Suprapubic skin (tissue), 4 donors: ENCODE measurements at regions not wholly inside any gene's neighbourhood (a gene's known extent, or its start where the extent isn't known, plus 50 kb on each side); places are given as distances from the start of the nearest gene placed in this dataset.

ENCODE experiments used
- DNase-seq, 2 donors: peaks; one replicate each; pipeline ENCODE4 v3.0.0-alpha.2; 2019; ENCODE audit warnings: low spot score in 2 of 2
- H3K27ac ChIP-seq: fragments of 200-600 bp; sonication (generic); one replicate; pipeline ENCODE4 v1.5.1; 2019
- H3K27me3 ChIP-seq: fragments of 200-600 bp; sonication (generic); one replicate; pipeline ENCODE4 v1.5.1; 2019
- H3K36me3 ChIP-seq: fragments of 200-600 bp; sonication (generic); one replicate; pipeline ENCODE4 v1.5.1; 2019
- H3K4me1 ChIP-seq: fragments of 200-600 bp; sonication (generic); one replicate; pipeline ENCODE4 v1.5.1; 2019
- H3K4me3 ChIP-seq: fragments of 200-600 bp; sonication (generic); one replicate; pipeline ENCODE4 v1.5.1; 2019; ENCODE audit warnings: mild to moderate bottlenecking
- H3K9me3 ChIP-seq: fragments of 200-600 bp; sonication (generic); one replicate; pipeline ENCODE4 v1.5.1; 2019
- EP300 ChIP-seq: sonication (generic); formaldehyde crosslinking; IDR thresholded peaks from one replicate; pipeline ENCODE4 v1.6.1; 2017; ENCODE audit warnings: antibody characterized with exemption
- POLR2A ChIP-seq, 2 donors: fragments of 450-650 bp; IDR thresholded peaks; one replicate each; pipeline ENCODE4 v1.6.1; 2017; ENCODE audit warnings: antibody characterized with exemption in 2 of 2, mild to moderate bottlenecking in 2 of 2, moderate library complexity in 2 of 2
- POLR2AphosphoS5 ChIP-seq, 3 donors: sonication (generic); formaldehyde crosslinking; IDR thresholded peaks; one replicate each; pipeline ENCODE4 v1.6.1; 2017; ENCODE audit warnings: antibody characterized with exemption in 3 of 3
- WGBS: methylation state at CpG from one replicate; pipeline ENCODE4 v1.1.5; 2018; 5-methylcytosine and 5-hydroxymethylcytosine counted together
- TF ChIP-seq, protein P1 (sequence below), 2 donors: fragments of 200-600 bp in 1 of 2; fragments of 450-650 bp in 1 of 2; sonication (generic) in 1 of 2; IDR thresholded peaks; one replicate each; pipeline ENCODE4 v1.5.1; 2016 to 2019; ENCODE audit warnings: antibody characterized with exemption in 2 of 2, mild to moderate bottlenecking in 1 of 2, moderate library complexity in 1 of 2

- H3K9me3 ChIP-seq, result no peaks in the 10 kb centered on the region
- H3K4me1 ChIP-seq, result no peaks in the 10 kb centered on the region
- no peak for DNase-seq
- H3K27me3 ChIP-seq, result no peaks in the 10 kb centered on the region
- 90% methylated on average over 2 of the region's 2 CpGs for WGBS
- H3K4me3 ChIP-seq, result no peak overlapping the region
- no peak for TF ChIP-seq POLR2A (IDR thresholded peaks at IDR 0.05)
- no peak for TF ChIP-seq EP300
- TF ChIP-seq, protein P1, sequence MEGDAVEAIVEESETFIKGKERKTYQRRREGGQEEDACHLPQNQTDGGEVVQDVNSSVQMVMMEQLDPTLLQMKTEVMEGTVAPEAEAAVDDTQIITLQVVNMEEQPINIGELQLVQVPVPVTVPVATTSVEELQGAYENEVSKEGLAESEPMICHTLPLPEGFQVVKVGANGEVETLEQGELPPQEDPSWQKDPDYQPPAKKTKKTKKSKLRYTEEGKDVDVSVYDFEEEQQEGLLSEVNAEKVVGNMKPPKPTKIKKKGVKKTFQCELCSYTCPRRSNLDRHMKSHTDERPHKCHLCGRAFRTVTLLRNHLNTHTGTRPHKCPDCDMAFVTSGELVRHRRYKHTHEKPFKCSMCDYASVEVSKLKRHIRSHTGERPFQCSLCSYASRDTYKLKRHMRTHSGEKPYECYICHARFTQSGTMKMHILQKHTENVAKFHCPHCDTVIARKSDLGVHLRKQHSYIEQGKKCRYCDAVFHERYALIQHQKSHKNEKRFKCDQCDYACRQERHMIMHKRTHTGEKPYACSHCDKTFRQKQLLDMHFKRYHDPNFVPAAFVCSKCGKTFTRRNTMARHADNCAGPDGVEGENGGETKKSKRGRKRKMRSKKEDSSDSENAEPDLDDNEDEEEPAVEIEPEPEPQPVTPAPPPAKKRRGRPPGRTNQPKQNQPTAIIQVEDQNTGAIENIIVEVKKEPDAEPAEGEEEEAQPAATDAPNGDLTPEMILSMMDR (IDR thresholded peaks at IDR 0.05), result no peak
- TF ChIP-seq POLR2AphosphoS5 (IDR thresholded peaks at IDR 0.05), result no peak
- no peak overlapping the region for H3K27ac ChIP-seq
- H3K36me3 ChIP-seq, result no peaks in the 10 kb centered on the region
Observed at GRCh38 chr7:88700725-88701124, 58.8 kb upstream of the ZNF804B start.

- no peak for DNase-seq
- TF ChIP-seq EP300 (no peak), POLR2AphosphoS5 (IDR thresholded peaks at IDR 0.05) (no peak)
- TF ChIP-seq, protein P1 (IDR thresholded peaks at IDR 0.05), result no peak
- Histone ChIP-seq H3K4me3 (no peak overlapping the region), H3K36me3 (no peaks in the 10 kb centered on the region), H3K4me1 (no peaks in the 10 kb centered on the region), H3K27me3 (no peaks in the 10 kb centered on the region), H3K9me3 (no peaks in the 10 kb centered on the region), H3K27ac (no peak overlapping the region)
Observed at GRCh38 chr7:88694207-88694606, 65.3 kb upstream of the ZNF804B start.

GRCh38 chr7:88693131-88693530 is 66.4 kb upstream of the ZNF804B start:
- H3K9me3 ChIP-seq, result no peaks in the 10 kb centered on the region
- DNase-seq, result no peak
- TF ChIP-seq, protein P1 (IDR thresholded peaks at IDR 0.05), result no peak
- TF ChIP-seq EP300, result no peak
- no peak for TF ChIP-seq POLR2AphosphoS5 (IDR thresholded peaks at IDR 0.05)
- TF ChIP-seq POLR2A (IDR thresholded peaks at IDR 0.05), result no peak
- no peaks in the 10 kb centered on the region for H3K36me3 ChIP-seq
- no peak overlapping the region for H3K27ac ChIP-seq
- no peaks in the 10 kb centered on the region for H3K4me1 ChIP-seq
- H3K27me3 ChIP-seq, result no peaks in the 10 kb centered on the region
- H3K4me3 ChIP-seq, result no peak overlapping the region

GRCh38 chr7:88692493-88692892 is 67.0 kb upstream of the ZNF804B start:
- H3K4me3 ChIP-seq, result no peak overlapping the region
- H3K4me1 ChIP-seq, result no peaks in the 10 kb centered on the region
- H3K27me3 ChIP-seq, result no peaks in the 10 kb centered on the region
- no peak for DNase-seq
- TF ChIP-seq, protein P1 (IDR thresholded peaks at IDR 0.05), result no peak
- TF ChIP-seq POLR2AphosphoS5 (IDR thresholded peaks at IDR 0.05) (no peak), POLR2A (IDR thresholded peaks at IDR 0.05) (no peak), EP300 (no peak)
- no peaks in the 10 kb centered on the region for H3K9me3 ChIP-seq
- H3K27ac ChIP-seq, result no peak overlapping the region
- no peaks in the 10 kb centered on the region for H3K36me3 ChIP-seq

DNA sequence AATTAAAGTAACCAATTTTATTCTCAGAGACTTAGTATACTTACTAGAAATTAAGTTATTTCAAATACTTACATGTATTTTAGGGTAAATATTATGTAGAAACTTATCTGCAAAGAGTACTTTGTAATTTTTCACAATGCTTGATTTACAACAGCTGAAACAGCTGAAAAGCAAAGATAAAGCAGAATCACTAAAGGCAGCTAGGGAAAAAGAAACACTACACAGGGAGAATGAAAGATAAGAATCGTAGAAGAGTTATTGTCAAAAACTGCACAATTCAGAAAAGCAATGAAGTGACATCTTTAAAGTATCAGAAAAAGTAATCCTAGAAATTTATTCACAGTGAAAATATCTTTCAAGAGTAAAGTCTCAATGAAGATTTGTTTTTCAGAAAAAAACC is 69.7 kb upstream of the ZNF804B start:
- H3K27ac ChIP-seq, result no peak overlapping the region
- no peaks in the 10 kb centered on the region for H3K27me3 ChIP-seq
- TF ChIP-seq, protein P1 (IDR thresholded peaks at IDR 0.05), result no peak
- no peak for TF ChIP-seq EP300
- no peak for TF ChIP-seq POLR2A (IDR thresholded peaks at IDR 0.05)
- no peak for TF ChIP-seq POLR2AphosphoS5 (IDR thresholded peaks at IDR 0.05)
- no peaks in the 10 kb centered on the region for H3K36me3 ChIP-seq
- no peaks in the 10 kb centered on the region for H3K4me1 ChIP-seq
- no peak overlapping the region for H3K4me3 ChIP-seq
- no peaks in the 10 kb centered on the region for H3K9me3 ChIP-seq
- no peak for DNase-seq
- WGBS, result 78% methylated on average over 1 of the region's 1 CpG
